NOMO-1 treated with DMSO at 0.1 percent for 48 hours (cell line): ENCODE measurements at regions not wholly inside any gene's neighbourhood (a gene's known extent, or its start where the extent isn't known, plus 50 kb on each side); places are given as distances from the start of the nearest gene placed in this dataset.
A peak's percentile ranks its signal among the peaks of the same experiment; 100 is the strongest.
"Not testable (repeated sequence)": the region's sequence is repeated elsewhere in the genome, so short reads cannot be mapped to it uniquely, and the experiment has no call there.

ENCODE experiments used
- DNase-seq: peaks from one replicate; lab custom pipeline; 2025; ENCODE audit not compliant: unreplicated experiment; lab: John Stamatoyannopoulos, UW

DNA sequence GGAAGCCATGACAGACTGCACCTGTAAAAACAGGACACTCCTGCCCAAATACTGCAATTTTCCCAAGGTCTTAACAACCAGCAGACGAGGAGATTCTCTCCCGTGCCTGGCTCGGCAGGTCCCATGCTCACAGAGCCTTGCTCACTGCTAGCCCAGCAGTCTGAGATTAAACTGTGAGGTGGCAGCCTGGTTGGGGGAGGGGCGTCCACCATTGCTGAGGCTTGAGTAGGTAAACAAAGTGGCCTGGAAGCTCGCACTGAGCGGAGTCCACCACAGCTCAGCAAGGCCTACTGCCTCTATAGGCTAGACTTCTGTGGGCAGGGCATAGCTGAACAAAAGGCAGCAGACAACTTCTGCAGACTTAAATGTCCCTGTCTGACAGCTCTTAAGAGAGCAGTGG is 80.3 kb downstream of the ANXA5 start:
- DNase-seq, result not testable (repeated sequence)

GRCh38 chr4:121614101-121614500 is 82.7 kb downstream of the ANXA5 start:
- no peak for DNase-seq

- DNase-seq, result no peak
Measured at GRCh38 chr4:121599049-121599448, 97.7 kb downstream of the ANXA5 start.

DNA sequence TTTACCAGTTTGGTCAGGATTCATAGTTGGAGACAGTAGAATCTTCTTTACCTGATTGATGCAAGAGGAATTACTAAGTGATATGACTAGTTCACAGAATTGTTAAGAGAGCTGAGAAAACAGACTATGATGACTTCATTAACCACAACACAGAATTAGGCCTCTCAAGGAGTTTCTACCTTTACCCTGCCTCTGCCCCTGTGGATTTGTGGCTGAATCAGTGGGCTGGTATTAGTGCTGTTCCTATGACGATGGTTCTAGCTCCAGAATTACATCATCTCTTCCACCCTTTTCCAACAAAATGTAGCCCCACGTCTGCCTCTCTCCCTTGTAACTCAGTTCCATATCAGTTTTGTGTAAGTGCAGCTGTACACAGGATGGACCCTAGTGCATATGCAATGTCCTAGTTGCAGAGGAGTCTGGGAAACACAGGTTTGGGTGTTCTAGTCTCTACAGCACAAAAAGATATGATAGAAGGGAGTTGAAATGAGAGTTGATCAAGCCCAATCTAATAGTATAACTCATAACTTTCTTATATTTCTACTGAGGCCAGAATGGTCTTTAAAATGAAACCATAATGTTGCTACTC is 99.3 kb downstream of the ANXA5 start:
- DNase-seq, result no peak

GRCh38 chr4:121594796-121595526 is 101.8 kb downstream of the ANXA5 start:
- DNase-seq, result no peak

- DNase-seq, result no peak
Measured at GRCh38 chr4:121593760-121594159, 103.0 kb downstream of the ANXA5 start.

GRCh38 chr4:121592257-121592656 is 104.5 kb downstream of the ANXA5 start:
- DNase-seq, result not testable (repeated sequence)

GRCh38 chr4:121584836-121585235 is 111.9 kb downstream of the ANXA5 start:
- DNase-seq, result no peak

GRCh38 chr4:121583396-121583795 is 113.4 kb downstream of the ANXA5 start:
- DNase-seq, result no peak

- no peak for DNase-seq
Measured at GRCh38 chr4:121582296-121582695, 114.5 kb downstream of the ANXA5 start.

- not testable (repeated sequence) for DNase-seq
Measured at GRCh38 chr4:121575392-121575791, 121.4 kb downstream of the ANXA5 start.

GRCh38 chr4:121574618-121575017 is 122.2 kb downstream of the ANXA5 start:
- peak; percentile 16 for DNase-seq

- DNase-seq, result no peak
Measured at GRCh38 chr4:121567748-121568147, 129.0 kb downstream of the ANXA5 start.

GRCh38 chr4:121564840-121565375 is 131.9 kb downstream of the ANXA5 start:
- no peak for DNase-seq

- DNase-seq, result no peak
Measured at GRCh38 chr4:121562811-121563210, 134.0 kb downstream of the ANXA5 start.

DNA sequence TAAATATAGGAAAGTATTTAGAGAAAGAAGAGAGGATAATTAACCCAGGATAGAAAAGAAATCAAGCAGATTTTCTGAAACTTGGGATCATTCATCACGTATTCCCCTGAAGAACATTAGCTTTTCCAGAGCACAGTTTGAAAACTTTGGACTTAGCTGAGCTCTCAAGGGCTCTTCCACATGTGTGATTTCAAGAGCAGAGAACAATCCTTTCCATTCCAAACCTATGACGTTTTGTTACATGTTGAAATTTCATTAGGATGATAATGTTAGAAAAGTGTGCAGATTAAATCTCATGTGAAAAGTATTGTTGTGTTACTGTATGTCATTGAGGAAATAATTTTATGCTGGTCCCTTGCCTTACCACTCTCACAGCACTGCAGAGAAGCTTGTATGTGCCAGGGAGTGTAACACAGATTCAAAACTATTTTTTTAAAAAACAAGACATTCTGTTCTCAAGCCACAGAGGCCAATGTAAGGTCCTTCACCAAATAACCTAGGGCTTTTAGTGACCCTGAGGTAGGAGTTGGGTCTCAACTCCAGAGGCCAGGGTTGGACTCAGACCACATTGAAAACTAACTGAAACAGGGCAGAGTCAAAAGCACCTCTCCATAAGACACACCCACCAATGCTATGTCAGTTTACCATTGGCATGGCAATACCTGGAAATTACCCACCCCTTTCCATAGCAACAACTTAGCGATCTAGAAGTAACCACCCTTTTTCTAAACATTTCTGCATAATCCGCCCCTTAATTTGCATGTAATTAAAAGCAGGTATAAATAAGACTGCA is 141.3 kb downstream of the ANXA5 start:
- DNase-seq, result no peak

DNA sequence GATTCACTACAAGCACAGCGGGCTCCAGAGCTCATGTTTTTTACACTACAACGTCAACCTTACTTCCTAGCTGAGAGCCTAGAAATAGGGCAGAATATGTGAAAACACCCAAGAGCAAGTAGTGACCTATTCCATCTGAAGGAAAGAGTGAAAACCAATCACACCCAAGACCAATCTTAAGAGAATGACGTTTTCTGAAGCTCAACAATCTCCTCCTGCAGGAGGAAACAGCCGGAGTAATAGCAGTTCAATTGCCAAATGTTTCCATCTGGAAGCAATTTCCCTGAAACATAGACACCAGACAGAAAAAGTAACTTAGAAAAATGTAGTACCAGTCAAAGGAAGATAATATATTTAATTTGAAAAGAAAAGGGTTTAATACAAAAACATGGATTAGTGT is 142.4 kb downstream of the ANXA5 start:
- DNase-seq, result no peak

- no peak for DNase-seq
Measured at GRCh38 chr4:121551881-121552280, 144.9 kb downstream of the ANXA5 start.

DNA sequence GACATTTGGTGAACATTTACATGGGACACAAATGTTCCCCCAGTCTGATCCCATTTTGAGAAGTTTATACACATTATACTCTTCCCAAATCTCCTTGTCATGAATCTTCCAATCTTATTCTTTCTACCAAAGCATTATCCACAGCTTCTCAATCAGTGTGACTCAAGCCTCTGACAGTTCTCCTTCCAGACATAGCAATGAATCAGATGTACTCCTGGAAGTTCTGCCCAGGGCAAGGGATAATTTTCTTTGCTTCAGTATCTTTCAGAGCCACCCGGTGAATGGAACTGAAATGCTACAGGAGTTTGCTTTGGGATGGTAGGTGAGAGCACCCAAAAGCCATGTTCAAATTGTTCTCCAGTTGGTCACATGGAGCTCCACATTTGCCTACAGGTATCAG is 145.5 kb downstream of the ANXA5 start:
- DNase-seq, result no peak

GRCh38 chr4:121541696-121542095 is 155.1 kb downstream of the ANXA5 start:
- DNase-seq, result no peak

GRCh38 chr4:121535351-121535750 is 154.5 kb upstream of the QRFPR start:
- no peak for DNase-seq

GRCh38 chr4:121534187-121534586 is 153.4 kb upstream of the QRFPR start:
- DNase-seq, result no peak
